Right atrium auricular region (tissue), 2 donors: ENCODE measurements at regions not wholly inside any gene's neighbourhood (a gene's known extent, or its start where the extent isn't known, plus 50 kb on each side); places are given as distances from the start of the nearest gene placed in this dataset.

ENCODE experiments used
- DNase-seq: peaks from one replicate; pipeline ENCODE4 v3.0.0-alpha.2; 2019; ENCODE audit warnings: low spot score
- H3K27ac ChIP-seq, 2 donors: fragments of 200-600 bp; sonication (generic); 1 replicate in 1 of 2; 2 replicates in 1 of 2; pipeline ENCODE4 v1.5.1; 2016 to 2019
- H3K27me3 ChIP-seq, 2 donors: fragments of 200-600 bp; sonication (generic); one replicate each; pipeline versions ENCODE4 v1.5.1 to v1.6.0; 2017 to 2019
- H3K36me3 ChIP-seq: fragments of 200-600 bp; sonication (generic); one replicate; pipeline ENCODE4 v1.5.1; 2016
- H3K4me1 ChIP-seq, 2 donors: fragments of 200-600 bp; sonication (generic); one replicate each; pipeline versions ENCODE4 v1.5.1 to v1.6.0; 2017 to 2019
- H3K4me3 ChIP-seq, 2 donors: fragments of 200-600 bp; sonication (generic); 1 replicate in 1 of 2; 2 replicates in 1 of 2; pipeline ENCODE4 v1.5.1; 2017 to 2019; ENCODE audit warnings: mild to moderate bottlenecking in 1 of 2, moderate library complexity in 1 of 2
- H3K9me3 ChIP-seq, 2 donors: fragments of 200-600 bp; sonication (generic); one replicate each; pipeline ENCODE4 v1.5.1; 2019
- CTCF ChIP-seq, 2 donors: fragments of 200-600 bp; sonication (generic); IDR thresholded peaks; one replicate each; pipeline ENCODE4 v1.5.1; 2019; ENCODE audit warnings: antibody characterized with exemption in 2 of 2

GRCh38 chr1:232877365-232878028 lies 72.3 kb downstream of the MAP10 start:
- H3K4me3 ChIP-seq = no peak overlapping the region
- no peak for DNase-seq
- no peaks in the 10 kb centered on the region for H3K27me3 ChIP-seq
- H3K4me1 ChIP-seq = no peaks in the 10 kb centered on the region
- H3K9me3 ChIP-seq = no peaks in the 10 kb centered on the region
- H3K36me3 ChIP-seq = no peaks in the 10 kb centered on the region
- no peak overlapping the region for H3K27ac ChIP-seq
- TF ChIP-seq CTCF (IDR thresholded peaks at IDR 0.05) = no peak

- TF ChIP-seq CTCF (IDR thresholded peaks at IDR 0.05) = no peak
- no peak for DNase-seq
- no peak overlapping the region for H3K4me3 ChIP-seq
- no peaks in the 10 kb centered on the region for H3K9me3 ChIP-seq
- H3K4me1 ChIP-seq = no peaks in the 10 kb centered on the region
- H3K36me3 ChIP-seq = no peaks in the 10 kb centered on the region
- H3K27me3 ChIP-seq = no peaks in the 10 kb centered on the region
- H3K27ac ChIP-seq = no peak overlapping the region
Measured at GRCh38 chr1:232878086-232878485, 72.3 kb upstream of the NTPCR start.

GRCh38 chr1:232880354-232880753 lies 70.1 kb upstream of the NTPCR start:
- DNase-seq = no peak
- H3K4me3 ChIP-seq = no peak overlapping the region
- H3K27ac ChIP-seq = no peak overlapping the region
- H3K4me1 ChIP-seq = no peaks in the 10 kb centered on the region
- H3K27me3 ChIP-seq = no peaks in the 10 kb centered on the region
- TF ChIP-seq CTCF (IDR thresholded peaks at IDR 0.05) = peak in 1 of 2 donors; percentile 54
- no peaks in the 10 kb centered on the region for H3K9me3 ChIP-seq
- H3K36me3 ChIP-seq = no peaks in the 10 kb centered on the region

- no peaks in the 10 kb centered on the region for H3K36me3 ChIP-seq
- H3K9me3 ChIP-seq = no peaks in the 10 kb centered on the region
- no peak overlapping the region for H3K27ac ChIP-seq
- no peaks in the 10 kb centered on the region for H3K27me3 ChIP-seq
- no peaks in the 10 kb centered on the region for H3K4me1 ChIP-seq
- no peak for TF ChIP-seq CTCF (IDR thresholded peaks at IDR 0.05)
- no peak for DNase-seq
- H3K4me3 ChIP-seq = no peak overlapping the region
Measured at GRCh38 chr1:232883992-232884661, 66.3 kb upstream of the NTPCR start.

- H3K27ac ChIP-seq = no peak overlapping the region
- no peaks in the 10 kb centered on the region for H3K4me1 ChIP-seq
- no peak for DNase-seq
- H3K4me3 ChIP-seq = no peak overlapping the region
- H3K36me3 ChIP-seq = no peaks in the 10 kb centered on the region
- no peaks in the 10 kb centered on the region for H3K9me3 ChIP-seq
- no peaks in the 10 kb centered on the region for H3K27me3 ChIP-seq
- no peak for TF ChIP-seq CTCF (IDR thresholded peaks at IDR 0.05)
Measured at GRCh38 chr1:232886271-232886670, 64.1 kb upstream of the NTPCR start.
